AG04449 (cell line): ENCODE measurements at regions not wholly inside any gene's neighbourhood (a gene's known extent, or its start where the extent isn't known, plus 50 kb on each side); places are given as distances from the start of the nearest gene placed in this dataset.

Experiments used
- CTCF ChIA-PET: fragments of 350-600 bp; formaldehyde crosslinking; extraction: SDS; loops from one replicate; lab custom pipeline; 2021; ENCODE audit warnings: antibody characterized with exemption; lab: Yijun Ruan, JAX
- POLR2A ChIA-PET: fragments of 400-600, 350-600 bp; formaldehyde crosslinking; extraction: SDS; loops from one replicate; lab custom pipeline; 2020; ENCODE audit warnings: antibody characterized with exemption, inconsistent platforms; lab: Yijun Ruan, JAX
- DNase-seq: peaks from one replicate; pipeline ENCODE4 v3.0.0-alpha.2; 2010; ENCODE audit warnings: low read depth, low spot score
- H3K4me3 ChIP-seq: 2 replicates; pipeline ENCODE4 v1.5.1; 2011; ENCODE audit warnings: low read depth, mild to moderate bottlenecking, control low read depth, low read length
- TF ChIP-seq, protein P1 (sequence below): IDR thresholded peaks from one replicate; pipeline ENCODE4 v1.5.1; 2011; ENCODE audit warnings: mild to moderate bottlenecking, moderate library complexity, low read length, control low read depth, inconsistent platforms; ENCODE audit not compliant: insufficient read depth; ENCODE audit errors: missing control alignments

DNA sequence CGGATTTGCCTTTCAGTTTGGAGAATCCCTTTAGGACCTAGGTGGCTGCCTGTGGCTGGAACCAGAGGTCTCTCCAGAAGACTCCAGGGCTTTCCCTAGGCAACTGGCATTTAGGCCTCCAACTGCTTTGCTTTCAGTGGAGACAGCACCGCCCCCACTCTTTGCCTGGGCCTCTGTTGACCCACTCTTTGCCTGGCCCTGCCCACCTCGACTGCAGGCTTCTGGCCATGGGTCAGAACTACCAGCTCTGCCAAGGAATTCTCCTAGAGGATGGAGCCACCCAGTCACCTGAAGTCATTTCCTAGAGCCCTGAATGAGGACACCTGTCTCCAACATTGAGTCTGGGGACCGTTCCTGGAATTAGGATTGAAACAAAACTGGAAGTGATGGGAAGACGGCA is 439.0 kb upstream of the CDH4 start:
- TF ChIP-seq, protein P1, sequence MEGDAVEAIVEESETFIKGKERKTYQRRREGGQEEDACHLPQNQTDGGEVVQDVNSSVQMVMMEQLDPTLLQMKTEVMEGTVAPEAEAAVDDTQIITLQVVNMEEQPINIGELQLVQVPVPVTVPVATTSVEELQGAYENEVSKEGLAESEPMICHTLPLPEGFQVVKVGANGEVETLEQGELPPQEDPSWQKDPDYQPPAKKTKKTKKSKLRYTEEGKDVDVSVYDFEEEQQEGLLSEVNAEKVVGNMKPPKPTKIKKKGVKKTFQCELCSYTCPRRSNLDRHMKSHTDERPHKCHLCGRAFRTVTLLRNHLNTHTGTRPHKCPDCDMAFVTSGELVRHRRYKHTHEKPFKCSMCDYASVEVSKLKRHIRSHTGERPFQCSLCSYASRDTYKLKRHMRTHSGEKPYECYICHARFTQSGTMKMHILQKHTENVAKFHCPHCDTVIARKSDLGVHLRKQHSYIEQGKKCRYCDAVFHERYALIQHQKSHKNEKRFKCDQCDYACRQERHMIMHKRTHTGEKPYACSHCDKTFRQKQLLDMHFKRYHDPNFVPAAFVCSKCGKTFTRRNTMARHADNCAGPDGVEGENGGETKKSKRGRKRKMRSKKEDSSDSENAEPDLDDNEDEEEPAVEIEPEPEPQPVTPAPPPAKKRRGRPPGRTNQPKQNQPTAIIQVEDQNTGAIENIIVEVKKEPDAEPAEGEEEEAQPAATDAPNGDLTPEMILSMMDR = no peak
- POLR2A ChIA-PET = no interaction called here
- H3K4me3 ChIP-seq = no peak overlapping the region
- no peak for DNase-seq
- CTCF ChIA-PET = no interaction called here

DNA sequence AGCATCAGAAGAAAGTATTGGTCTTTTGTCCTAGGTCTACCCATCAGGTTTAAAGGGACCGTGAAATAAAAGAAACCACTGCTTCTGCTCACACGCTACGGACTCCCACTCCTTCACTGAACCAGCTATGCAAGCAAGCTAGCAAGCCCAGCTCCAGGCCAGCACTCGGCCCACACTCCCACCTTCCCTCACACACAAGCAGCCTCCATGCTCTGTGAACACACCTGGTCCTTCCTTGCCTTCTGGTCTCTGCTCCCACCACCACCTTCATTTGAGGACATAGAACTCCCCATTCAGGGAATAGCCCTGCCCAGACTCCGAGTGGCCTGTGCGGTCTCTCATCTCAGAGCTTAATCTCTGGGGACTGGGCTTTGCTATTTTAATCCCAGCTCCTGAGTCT is 436.4 kb upstream of the CDH4 start:
- H3K4me3 ChIP-seq = no peak overlapping the region
- ChIA-PET POLR2A (no interaction called here), CTCF (no interaction called here)
- DNase-seq = no peak
- TF ChIP-seq, protein P1 = no peak

- POLR2A ChIA-PET = no interaction called here
- no peak for DNase-seq
- CTCF ChIA-PET = no interaction called here
- TF ChIP-seq, protein P1 = no peak
- no peak overlapping the region for H3K4me3 ChIP-seq
Measured at GRCh38 chr20:60816901-60817300, 435.2 kb upstream of the CDH4 start.

DNA sequence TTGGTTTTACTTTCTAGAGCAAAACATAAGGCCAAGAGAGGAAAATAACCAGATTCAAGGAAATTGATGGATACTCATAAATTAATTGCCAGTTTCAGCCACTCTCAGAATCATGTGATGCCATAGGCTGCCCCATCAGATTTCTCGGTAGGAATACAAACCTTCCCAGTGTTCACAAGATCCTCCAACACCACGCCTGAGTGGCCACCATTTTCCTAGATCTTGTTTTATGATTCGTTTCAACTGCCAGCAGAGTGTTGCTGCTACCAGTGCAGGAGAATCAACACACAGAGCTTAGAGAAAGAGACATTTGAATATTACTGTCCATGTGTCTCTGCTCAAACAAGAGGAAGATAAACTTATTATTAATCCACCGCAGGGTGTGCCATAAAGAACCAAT is 434.2 kb upstream of the CDH4 start:
- H3K4me3 ChIP-seq = no peak overlapping the region
- TF ChIP-seq, protein P1 = no peak
- DNase-seq = no peak
- POLR2A ChIA-PET = no interaction called here
- CTCF ChIA-PET = no interaction called here

GRCh38 chr20:60819511-60819910 is 432.6 kb upstream of the CDH4 start:
- DNase-seq = no peak
- ChIA-PET POLR2A (no interaction called here), CTCF (no interaction called here)
- no peak overlapping the region for H3K4me3 ChIP-seq
- TF ChIP-seq, protein P1 = no peak

DNA sequence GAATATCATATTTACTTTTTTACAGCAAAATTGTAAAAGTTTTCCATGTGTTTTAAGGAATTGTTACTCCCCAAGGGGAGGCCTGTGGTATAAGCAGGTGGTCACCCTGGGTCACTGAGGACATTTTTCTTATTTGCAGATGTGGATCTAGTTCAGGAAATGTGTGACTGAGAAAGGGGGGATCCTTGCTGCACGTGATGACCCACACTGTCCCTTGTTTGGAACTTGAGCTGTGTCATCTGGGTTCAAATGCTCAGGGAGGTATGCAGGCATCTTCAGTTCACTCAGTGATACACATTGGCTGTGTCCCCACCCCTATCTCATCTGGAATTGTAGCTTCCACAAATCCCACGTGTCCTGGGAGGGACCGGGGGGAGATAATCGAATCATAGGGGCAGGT is 431.9 kb upstream of the CDH4 start:
- CTCF ChIA-PET = no interaction called here
- no peak for DNase-seq
- no peak overlapping the region for H3K4me3 ChIP-seq
- POLR2A ChIA-PET = no interaction called here
- TF ChIP-seq, protein P1 = no peak
